Subcutaneous abdominal adipose tissue (tissue), 5 donors: ENCODE measurements at regions not wholly inside any gene's neighbourhood (a gene's known extent, or its start where the extent isn't known, plus 50 kb on each side); places are given as distances from the start of the nearest gene placed in this dataset.
"Not testable (repeated sequence)": the region's sequence is repeated elsewhere in the genome, so short reads cannot be mapped to it uniquely, and the experiment has no call there.

Experiments
- H3K27ac ChIP-seq: one replicate; pipeline ENCODE4 v1.7.0; 2013; ENCODE audit warnings: low read depth, mild to moderate bottlenecking, inconsistent platforms, low read length, moderate library complexity
- H3K27me3 ChIP-seq, 5 donors: one replicate each; pipeline ENCODE4 v1.7.0; 2013; ENCODE audit warnings: low read length in 5 of 5, inconsistent platforms in 1 of 5; ENCODE audit not compliant: control insufficient read depth in 5 of 5, insufficient read depth in 4 of 5
- H3K36me3 ChIP-seq, 5 donors: one replicate each; pipeline ENCODE4 v1.7.0; 2013; ENCODE audit warnings: low read length in 5 of 5; ENCODE audit not compliant: control insufficient read depth in 5 of 5, insufficient read depth in 5 of 5
- H3K4me1 ChIP-seq, 5 donors: one replicate each; pipeline ENCODE4 v1.7.0; 2013; ENCODE audit warnings: low read length in 5 of 5, mild to moderate bottlenecking in 3 of 5, moderate library complexity in 1 of 5; ENCODE audit not compliant: control insufficient read depth in 5 of 5, insufficient read depth in 5 of 5
- H3K4me3 ChIP-seq, 5 donors: one replicate each; pipeline ENCODE4 v1.7.0; 2013; ENCODE audit warnings: low read length in 5 of 5, low read depth in 1 of 5
- H3K9ac ChIP-seq, 5 donors: one replicate each; pipeline ENCODE4 v1.7.0; 2013; ENCODE audit warnings: low read length in 5 of 5, mild to moderate bottlenecking in 4 of 5, moderate library complexity in 3 of 5
- H3K9me3 ChIP-seq, 5 donors: one replicate each; pipeline ENCODE4 v1.7.0; 2013; ENCODE audit warnings: low read length in 5 of 5; ENCODE audit not compliant: control insufficient read depth in 5 of 5
- donor health status: healthy.
- donor health status: healthy.
- donor health status: healthy.
- donor health status: healthy.
- donor health status: healthy.

DNA sequence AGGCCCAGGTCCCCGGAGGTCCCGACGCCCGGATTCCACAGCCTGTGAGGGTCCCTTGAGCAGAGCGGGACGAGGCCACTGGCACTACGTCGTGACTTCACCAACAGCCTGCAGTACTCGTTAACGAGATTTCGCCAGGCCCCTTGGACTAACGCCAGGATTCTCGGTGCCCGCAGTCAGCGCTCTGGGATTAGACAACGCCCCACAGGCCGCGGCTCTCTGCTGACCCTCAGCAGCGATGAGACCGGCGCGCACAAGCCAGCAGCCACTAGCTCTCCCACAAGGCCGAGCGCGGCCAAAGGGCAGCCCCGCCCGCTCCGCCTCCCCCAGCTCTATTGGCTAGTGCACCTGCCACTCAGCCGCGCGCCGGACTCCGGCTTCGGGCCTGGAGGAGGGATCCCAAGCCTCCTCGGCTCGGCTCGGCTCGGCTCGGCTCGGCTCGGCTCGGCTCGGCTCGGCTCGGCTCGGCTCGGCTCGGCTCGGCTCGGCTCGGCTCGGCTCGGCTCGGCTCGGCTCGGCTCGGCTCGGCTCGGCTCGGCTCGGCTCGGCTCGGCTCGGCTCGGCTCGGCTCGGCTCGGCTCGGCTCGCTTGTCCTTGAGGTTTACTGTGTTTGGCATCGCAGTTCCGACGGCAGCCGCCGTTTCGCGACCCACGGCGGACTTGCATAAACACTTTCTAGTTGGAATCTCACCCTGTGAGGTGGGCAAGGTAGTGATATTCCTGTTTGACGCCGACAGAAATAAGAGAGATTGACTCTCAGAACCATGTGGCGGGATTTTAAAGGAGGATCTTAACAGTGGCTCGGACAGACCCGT lies 231.7 kb upstream of the SERP2 start:
- Histone ChIP-seq H3K9ac (peak overlapping the region; percentile 81 to 89 (median 84)), H3K4me3 (peak overlapping the region; percentile 62 to 78 (median 69)), H3K27ac (peak overlapping the region; percentile 95), H3K4me1 (peaks cover 6 to 14% (median 13%) of the 10 kb centered on the region in 5 donors), H3K9me3 (no peaks in the 10 kb centered on the region), H3K36me3 (no peaks in the 10 kb centered on the region), H3K27me3 (no peaks in the 10 kb centered on the region)

DNA sequence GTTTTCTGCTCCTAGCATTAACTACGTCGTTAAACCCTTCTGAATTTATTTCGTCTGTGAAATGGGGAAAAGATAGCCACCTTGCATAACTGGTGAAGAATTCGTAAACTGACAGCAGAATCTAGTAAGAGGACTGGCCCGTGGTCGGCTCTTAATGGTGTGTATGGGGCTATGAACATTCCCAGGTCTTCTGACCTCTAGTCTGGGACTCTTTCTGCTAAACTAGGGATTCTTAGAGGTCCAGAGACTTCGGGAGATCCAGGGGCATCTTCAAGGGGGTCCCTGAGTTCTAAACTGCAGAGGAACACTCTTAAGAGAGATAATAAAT lies 231.1 kb upstream of the SERP2 start:
- H3K27me3 ChIP-seq: no peaks in the 10 kb centered on the region
- H3K9ac ChIP-seq: peak overlapping the region; percentile 39 to 89 (median 84)
- H3K9me3 ChIP-seq: no peaks in the 10 kb centered on the region
- H3K36me3 ChIP-seq: no peaks in the 10 kb centered on the region
- H3K27ac ChIP-seq: peak overlapping the region; percentile 74
- H3K4me3 ChIP-seq: peak overlapping the region; percentile 62 to 78 (median 69)
- H3K4me1 ChIP-seq: peaks cover 6 to 14% (median 13%) of the 10 kb centered on the region in 5 donors

DNA sequence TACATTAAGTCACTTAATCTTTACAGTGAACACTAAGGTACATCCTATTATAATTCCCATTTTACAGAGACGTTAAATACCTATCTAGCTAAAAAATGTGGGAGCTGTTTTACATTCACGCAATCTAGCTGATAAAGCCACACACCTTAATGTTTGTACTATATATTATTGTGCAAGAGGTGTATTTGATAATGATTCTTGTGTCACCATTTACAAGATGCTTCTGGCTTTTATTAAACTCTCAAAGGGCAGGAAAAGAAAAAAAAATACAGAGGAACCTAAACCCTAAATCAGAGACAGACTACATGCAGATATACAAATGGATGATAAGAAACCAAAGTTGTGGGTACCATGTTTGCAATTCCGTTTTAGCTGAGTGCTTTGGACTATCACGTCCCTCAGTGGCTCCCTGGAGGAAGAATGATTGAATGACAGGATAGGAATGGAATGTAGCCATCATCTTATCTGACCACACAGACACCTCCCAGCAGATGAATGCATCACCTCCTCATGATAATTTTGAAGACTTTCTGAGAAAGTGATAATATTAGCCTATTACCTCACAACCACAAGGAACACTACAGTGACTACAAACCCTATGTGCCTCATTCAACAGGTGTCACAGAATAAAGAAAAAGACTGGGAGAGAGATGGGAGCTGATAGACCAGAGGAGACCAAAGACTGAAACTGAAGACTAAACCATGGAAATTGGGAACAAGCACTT lies 230.5 kb upstream of the SERP2 start:
- H3K27me3 ChIP-seq: no peaks in the 10 kb centered on the region
- peak overlapping the region in 3 of 5 donors; percentile 67 to 74 (median 69) for H3K4me3 ChIP-seq
- H3K9me3 ChIP-seq: no peaks in the 10 kb centered on the region
- H3K4me1 ChIP-seq: peaks cover 6 to 14% (median 13%) of the 10 kb centered on the region in 5 donors
- H3K36me3 ChIP-seq: no peaks in the 10 kb centered on the region
- peak overlapping the region in 2 of 5 donors; percentile 86 to 89 for H3K9ac ChIP-seq
- no peak overlapping the region for H3K27ac ChIP-seq

DNA sequence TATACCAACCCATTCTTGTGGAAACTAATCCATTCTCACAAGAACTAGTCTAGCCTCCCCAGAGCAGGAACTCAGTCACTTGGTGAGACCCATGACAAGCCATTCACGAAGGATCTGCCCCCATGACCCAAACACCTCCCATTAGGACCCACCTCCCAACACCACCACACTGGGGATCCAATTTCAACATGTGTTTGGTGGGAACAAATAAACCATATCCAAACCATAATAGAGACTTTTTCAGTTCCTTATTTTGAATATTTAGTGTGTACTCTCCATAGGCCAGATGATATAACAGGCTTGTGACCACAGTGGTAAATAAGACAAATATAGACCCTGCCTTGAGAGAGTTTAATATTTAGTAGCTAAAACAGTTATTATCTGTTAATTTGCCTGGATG lies 227.5 kb upstream of the SERP2 start:
- H3K9me3 ChIP-seq: no peaks in the 10 kb centered on the region
- no peak overlapping the region for H3K4me3 ChIP-seq
- no peak overlapping the region for H3K9ac ChIP-seq
- peaks cover 3 to 11% (median 10%) of the 10 kb centered on the region in 5 donors for H3K4me1 ChIP-seq
- no peaks in the 10 kb centered on the region for H3K36me3 ChIP-seq
- H3K27me3 ChIP-seq: no peaks in the 10 kb centered on the region
- H3K27ac ChIP-seq: no peak overlapping the region

DNA sequence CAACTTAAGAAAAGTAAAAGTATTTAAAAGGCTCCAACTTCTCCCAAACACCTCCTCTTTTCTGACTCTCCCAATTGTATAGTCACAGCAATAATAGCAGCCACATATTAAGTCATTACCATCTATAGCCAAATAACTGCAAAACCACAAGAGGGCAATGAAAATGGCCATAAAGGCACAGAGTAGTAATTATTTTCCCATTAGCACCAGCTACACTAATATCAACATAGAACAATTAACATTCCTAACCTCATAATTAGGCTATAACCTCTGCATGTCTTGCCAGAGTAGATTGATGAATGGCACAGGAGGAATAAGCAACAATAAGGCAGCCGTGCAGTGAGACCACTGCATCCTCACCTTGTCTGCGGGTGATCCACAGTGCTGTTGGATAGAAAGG lies 226.4 kb upstream of the SERP2 start:
- no peaks in the 10 kb centered on the region for H3K9me3 ChIP-seq

DNA sequence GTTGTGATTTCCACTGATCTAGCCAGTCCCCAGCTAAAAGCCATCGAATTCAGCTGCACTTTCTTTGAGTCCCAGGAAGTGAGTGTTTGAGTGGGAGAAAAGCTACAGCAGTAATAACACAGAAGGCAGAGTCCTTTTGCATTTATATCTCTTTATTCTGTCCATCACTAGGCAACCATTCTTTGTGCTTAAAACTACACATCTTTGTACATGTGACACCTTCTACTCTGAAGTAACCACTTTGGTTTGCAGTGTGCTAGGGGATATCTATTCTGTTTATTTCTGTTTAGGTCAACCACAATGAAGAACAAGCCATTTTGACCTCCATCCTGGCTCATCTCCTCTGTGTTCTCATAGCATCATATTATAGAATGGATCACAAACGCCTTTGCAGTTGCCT lies 226.0 kb upstream of the SERP2 start:
- no peaks in the 10 kb centered on the region for H3K9me3 ChIP-seq
- no peak overlapping the region for H3K9ac ChIP-seq
- H3K27ac ChIP-seq: no peak overlapping the region
- H3K36me3 ChIP-seq: no peaks in the 10 kb centered on the region
- peaks cover 0 to 2% (median under 1%) of the 10 kb centered on the region in 5 donors for H3K4me1 ChIP-seq
- no peak overlapping the region for H3K4me3 ChIP-seq
- H3K27me3 ChIP-seq: no peaks in the 10 kb centered on the region

More for the DNA sequence above, 226.4 kb upstream of the SERP2 start:
- Histone ChIP-seq H3K4me3 (no peak overlapping the region), H3K27ac (no peak overlapping the region), H3K9ac (no peak overlapping the region), H3K36me3 (no peaks in the 10 kb centered on the region), H3K27me3 (no peaks in the 10 kb centered on the region), H3K4me1 (peaks cover 0 to 6% (median 4%) of the 10 kb centered on the region in 5 donors)

DNA sequence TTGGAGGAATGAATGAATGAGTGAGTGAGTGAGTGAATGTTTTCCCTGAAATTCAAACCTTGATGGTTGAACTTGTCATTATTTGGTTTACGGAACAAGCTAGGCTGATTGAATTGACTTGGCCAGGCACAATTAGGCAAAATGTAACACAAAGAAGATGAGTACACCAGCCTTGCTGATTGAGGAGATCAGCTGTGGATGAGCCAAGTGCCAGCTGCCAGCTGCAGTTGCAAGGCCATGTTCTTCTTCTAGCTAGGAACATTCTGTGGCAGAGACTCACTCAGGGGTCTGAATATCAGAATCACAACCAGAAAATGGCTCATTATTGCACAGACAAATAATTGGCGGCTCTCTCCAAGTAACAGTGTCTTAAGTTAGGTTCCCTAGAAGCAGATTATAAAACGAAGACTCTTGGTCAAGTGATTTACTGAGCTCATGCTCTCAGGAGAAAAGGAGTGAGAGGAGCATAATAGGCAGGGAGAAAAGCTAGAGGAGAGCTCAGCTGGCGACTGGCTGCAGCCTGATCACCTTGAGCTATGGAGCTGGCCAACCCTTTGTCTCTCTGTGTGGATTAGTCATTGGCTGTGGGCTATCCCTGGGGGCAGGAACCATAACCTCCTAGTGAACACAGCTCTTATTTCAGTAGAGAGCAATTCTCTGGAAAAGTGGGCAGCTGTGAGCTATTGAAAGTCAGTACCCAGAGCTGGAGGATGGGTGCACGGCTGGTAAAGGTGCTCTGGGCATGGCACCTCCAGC lies 225.3 kb upstream of the SERP2 start:
- H3K4me3 ChIP-seq: no peak overlapping the region
- H3K9me3 ChIP-seq: no peaks in the 10 kb centered on the region
- H3K9ac ChIP-seq: no peak overlapping the region
- H3K27me3 ChIP-seq: no peaks in the 10 kb centered on the region
- H3K27ac ChIP-seq: no peak overlapping the region
- no peaks in the 10 kb centered on the region for H3K4me1 ChIP-seq
- no peaks in the 10 kb centered on the region for H3K36me3 ChIP-seq

DNA sequence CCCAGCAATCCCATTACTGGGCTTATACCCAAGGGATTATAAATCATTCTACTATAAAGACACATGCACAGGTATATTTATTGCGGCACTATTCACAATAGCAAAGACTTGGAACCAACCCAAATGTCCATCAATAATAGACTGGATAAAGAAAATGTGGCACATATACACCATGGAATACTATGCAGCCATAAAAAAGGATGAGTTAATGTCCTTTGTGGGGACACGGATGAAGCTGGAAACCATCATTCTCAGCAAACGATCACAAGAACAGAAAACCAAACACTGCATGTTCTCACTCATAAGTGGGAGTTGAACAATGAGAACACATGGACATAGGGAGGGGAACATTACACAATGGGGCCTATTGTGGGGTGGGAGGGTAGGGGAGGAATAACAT lies 224.4 kb upstream of the SERP2 start:
- not testable (repeated sequence) for H3K4me3 ChIP-seq, H3K36me3 ChIP-seq, H3K4me1 ChIP-seq, H3K27ac ChIP-seq, H3K27me3 ChIP-seq, H3K9me3 ChIP-seq, H3K9ac ChIP-seq

DNA sequence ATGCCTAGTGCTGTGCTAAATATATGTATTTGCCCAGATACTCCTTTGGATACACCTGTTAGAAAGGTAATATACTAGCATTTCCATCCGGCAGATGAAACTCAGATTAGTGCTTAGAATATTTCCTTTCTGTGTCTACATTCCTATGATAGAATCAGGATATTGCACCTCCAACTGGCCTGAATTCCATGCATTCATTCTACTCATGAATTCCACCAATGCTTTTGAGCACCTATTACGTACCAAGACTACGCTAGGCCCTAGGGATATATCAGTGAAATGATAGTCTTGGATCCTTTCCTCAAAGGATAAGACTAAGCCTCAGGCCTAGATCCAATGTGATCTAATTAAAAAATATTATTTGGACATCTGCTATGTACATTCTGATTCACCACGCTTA lies 223.8 kb upstream of the SERP2 start:
- Histone ChIP-seq H3K4me1 (no peaks in the 10 kb centered on the region), H3K27me3 (no peaks in the 10 kb centered on the region), H3K4me3 (no peak overlapping the region), H3K9ac (no peak overlapping the region), H3K9me3 (no peaks in the 10 kb centered on the region), H3K36me3 (no peaks in the 10 kb centered on the region), H3K27ac (no peak overlapping the region)

DNA sequence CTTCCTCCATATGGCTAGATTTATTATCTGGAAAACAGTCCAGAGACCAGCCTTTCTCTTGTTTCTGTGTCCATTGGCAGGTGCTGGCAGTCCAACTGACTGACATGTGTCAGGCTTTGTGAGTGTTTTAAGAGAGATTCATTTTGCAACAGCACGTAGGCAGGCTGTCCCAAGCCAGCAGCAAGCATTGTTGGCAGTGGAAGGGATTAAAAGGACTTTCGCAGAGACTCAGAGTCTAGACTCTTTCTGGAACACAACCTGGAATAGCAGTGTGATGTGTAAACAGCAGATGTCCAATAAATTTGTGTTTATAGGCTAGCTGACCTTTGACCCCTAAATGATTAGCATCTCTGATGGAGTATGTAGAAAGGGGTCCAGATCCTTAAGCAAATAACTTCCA lies 222.2 kb upstream of the SERP2 start:
- Histone ChIP-seq H3K27me3 (no peaks in the 10 kb centered on the region), H3K9me3 (no peaks in the 10 kb centered on the region), H3K36me3 (no peaks in the 10 kb centered on the region), H3K4me3 (no peak overlapping the region), H3K9ac (no peak overlapping the region), H3K4me1 (peaks cover 0 to 14% (median 12%) of the 10 kb centered on the region in 5 donors), H3K27ac (no peak overlapping the region)
